ENCODE measurements at regions not wholly inside any gene's neighbourhood (a gene's known extent, or its start where the extent isn't known, plus 50 kb on each side); places are given as distances from the start of the nearest gene placed in this dataset.
"Not testable (repeated sequence)": the region's sequence is repeated elsewhere in the genome, so short reads cannot be mapped to it uniquely, and the experiment has no call there.

GRCh38 chr3:34109846-34110245, 311.4 kb downstream of the PDCD6IP start:
- no peak for DNase-seq (ENCODE audit: low read depth)

- no peak for DNase-seq (ENCODE audit: low read depth)
These were observed 312.9 kb downstream of the PDCD6IP start for GRCh38 chr3:34111361-34111760.

- DNase-seq (ENCODE audit: low read depth) = not testable (repeated sequence)
These were observed 313.8 kb downstream of the PDCD6IP start for GRCh38 chr3:34112261-34112660.

GRCh38 chr3:34131091-34131490, 332.7 kb downstream of the PDCD6IP start:
- DNase-seq (ENCODE audit: low read depth) = no peak

- DNase-seq (ENCODE audit: low read depth) = no peak
These were observed 333.8 kb downstream of the PDCD6IP start for GRCh38 chr3:34132069-34132692.

- no peak for DNase-seq (ENCODE audit: low read depth)
These were observed 341.1 kb downstream of the PDCD6IP start for GRCh38 chr3:34139566-34139965.

GRCh38 chr3:34140616-34141015, 342.2 kb downstream of the PDCD6IP start:
- no peak for DNase-seq (ENCODE audit: low read depth)

- DNase-seq (ENCODE audit: low read depth) = no peak
These were observed 343.5 kb downstream of the PDCD6IP start for GRCh38 chr3:34141841-34142337.

- DNase-seq (ENCODE audit: low read depth) = no peak
These were observed 347.4 kb downstream of the PDCD6IP start for GRCh38 chr3:34145796-34146195.

GRCh38 chr3:34146596-34146995, 348.2 kb downstream of the PDCD6IP start:
- DNase-seq (ENCODE audit: low read depth) = no peak

GRCh38 chr3:34150992-34151391, 352.6 kb downstream of the PDCD6IP start:
- DNase-seq (ENCODE audit: low read depth) = no peak

- DNase-seq (ENCODE audit: low read depth) = no peak
These were observed 354.2 kb downstream of the PDCD6IP start for GRCh38 chr3:34152656-34153055.

GRCh38 chr3:34155108-34155507, 356.7 kb downstream of the PDCD6IP start:
- no peak for DNase-seq (ENCODE audit: low read depth)

GRCh38 chr3:34155666-34156065, 357.2 kb downstream of the PDCD6IP start:
- no peak for DNase-seq (ENCODE audit: low read depth)

GRCh38 chr3:34157491-34157890, 359.1 kb downstream of the PDCD6IP start:
- DNase-seq (ENCODE audit: low read depth) = no peak

- no peak for DNase-seq (ENCODE audit: low read depth)
These were observed 361.4 kb downstream of the PDCD6IP start for GRCh38 chr3:34159613-34160420.

- not testable (repeated sequence) for DNase-seq (ENCODE audit: low read depth)
These were observed 371.2 kb downstream of the PDCD6IP start for GRCh38 chr3:34169636-34170035.

- DNase-seq (ENCODE audit: low read depth) = no peak
These were observed 376.3 kb downstream of the PDCD6IP start for GRCh38 chr3:34174740-34175139.

GRCh38 chr3:34175636-34176176, 377.3 kb downstream of the PDCD6IP start:
- DNase-seq (ENCODE audit: low read depth) = no peak

GRCh38 chr3:34176723-34177122, 378.3 kb downstream of the PDCD6IP start:
- no peak for DNase-seq (ENCODE audit: low read depth)

GRCh38 chr3:34178415-34178814, 380.0 kb downstream of the PDCD6IP start:
- no peak for DNase-seq (ENCODE audit: low read depth)

GRCh38 chr3:34179716-34180115, 381.3 kb downstream of the PDCD6IP start:
- no peak for DNase-seq (ENCODE audit: low read depth)

GRCh38 chr3:34180532-34180931, 382.1 kb downstream of the PDCD6IP start:
- DNase-seq (ENCODE audit: low read depth) = no peak

Data from CMK (cell line).